B cell (primary cell): ENCODE measurements at regions not wholly inside any gene's neighbourhood (a gene's known extent, or its start where the extent isn't known, plus 50 kb on each side); places are given as distances from the start of the nearest gene placed in this dataset.

Experiments
- ATAC-seq: fragments of 200-7000 bp; cut with Tn5 transposase; one replicate; pipeline ENCODE4 v1.10.0; 2021; ENCODE audit warnings: low read depth, mild to moderate bottlenecking, moderate number of reproducible peaks, moderate library complexity
- CTCF ChIA-PET: fragments of 350-600 bp; sonication (Branson Sonifier 250); formaldehyde crosslinking; loops from one replicate; lab custom pipeline; 2021; ENCODE audit warnings: antibody characterized with exemption, inconsistent platforms; lab: Charles Lee
- POLR2A ChIA-PET: fragments of 350-600 bp; sonication (Branson Sonifier 250); formaldehyde crosslinking; loops from one replicate; lab custom pipeline; 2021; ENCODE audit warnings: antibody characterized with exemption; lab: Charles Lee
- DNase-seq: peaks from one replicate; pipeline ENCODE4 v3.0.0; 2013
- H2AFZ ChIP-seq: 2 replicates; pipeline ENCODE4 v1.6.1; 2012; ENCODE audit warnings: mild to moderate bottlenecking, low read depth, low read length; ENCODE audit not compliant: insufficient read depth, poor library complexity, severe bottlenecking
- H3K27ac ChIP-seq, 2 donors: 1 replicate in 1 of 2; 2 replicates in 1 of 2; pipeline ENCODE4 v1.5.1; 2012 to 2013; ENCODE audit warnings: low read length in 2 of 2, mild to moderate bottlenecking in 2 of 2, moderate library complexity in 1 of 2
- H3K27me3 ChIP-seq, 4 experiments: fragments of 200-600 bp in 1 of 4; sonication (generic) in 1 of 4; replicated peaks in 1 of 4; 1 replicate in 2 of 4; 2 replicates in 2 of 4; pipeline versions ENCODE4 v1.6.1 to v1.7.0; 2013 to 2016; ENCODE audit warnings: low read length in 3 of 4, mild to moderate bottlenecking in 2 of 4, mixed read lengths in 1 of 4, moderate library complexity in 1 of 4; ENCODE audit not compliant: insufficient read depth in 4 of 4, control insufficient read depth in 3 of 4; ENCODE audit errors: control extremely low read depth in 1 of 4
- H3K36me3 ChIP-seq, 2 experiments: replicated peaks in 1 of 2; 1 replicate in 1 of 2; 2 replicates in 1 of 2; pipeline versions ENCODE4 v1.6.1 to v1.7.1; 2013; ENCODE audit warnings: low read length in 1 of 2; ENCODE audit not compliant: insufficient read depth in 2 of 2, control insufficient read depth in 1 of 2; ENCODE audit errors: control extremely low read depth in 1 of 2, extremely low read depth in 1 of 2
- H3K4me1 ChIP-seq, 2 donors: fragments of 200-600 bp in 1 of 2; sonication (generic) in 1 of 2; 1 replicate in 1 of 2; 2 replicates in 1 of 2; pipeline versions ENCODE4 v1.5.1 to v1.6.1; 2013 to 2017; ENCODE audit warnings: low read length in 2 of 2; ENCODE audit not compliant: control insufficient read depth in 2 of 2, insufficient read depth in 2 of 2
- H3K4me2 ChIP-seq: replicated peaks from 2 replicates; pipeline ENCODE3; 2012; ENCODE audit warnings: mild to moderate bottlenecking, low read depth, low read length; ENCODE audit not compliant: poor library complexity, severe bottlenecking
- H3K4me3 ChIP-seq, 5 experiments: fragments of 200-600 bp in 1 of 5; sonication (generic) in 1 of 5; 1 replicate in 3 of 5; 2 replicates in 2 of 5; pipeline versions ENCODE4 v1.5.1 to v1.7.0; 2011 to 2016; ENCODE audit warnings: low read length in 4 of 5, mild to moderate bottlenecking in 4 of 5, low read depth in 2 of 5, control low read depth in 1 of 5, moderate library complexity in 1 of 5; ENCODE audit not compliant: insufficient read depth in 1 of 5; ENCODE audit errors: control extremely low read depth in 1 of 5, extremely low read depth in 1 of 5
- H3K79me2 ChIP-seq: fragments of 200-600 bp; sonication (generic); one replicate; pipeline ENCODE4 v1.6.0; 2016; ENCODE audit warnings: low read length; ENCODE audit not compliant: control insufficient read depth, insufficient read depth
- H3K9ac ChIP-seq: fragments of 200-600 bp; sonication (generic); 2 replicates; pipeline ENCODE4 v1.6.1; 2017; ENCODE audit warnings: mild to moderate bottlenecking, low read length, moderate library complexity
- H3K9me3 ChIP-seq, 3 donors: one replicate each; pipeline versions ENCODE4 v1.6.1 to v1.7.1; 2013; ENCODE audit warnings: low read length in 2 of 3; ENCODE audit not compliant: control insufficient read depth in 2 of 3, insufficient read depth in 1 of 3; ENCODE audit errors: control extremely low read depth in 1 of 3
- H4K20me1 ChIP-seq: 2 replicates; pipeline ENCODE4 v1.6.0; 2012; ENCODE audit warnings: mild to moderate bottlenecking, low read length; ENCODE audit not compliant: insufficient read depth, control insufficient read depth, poor library complexity, severe bottlenecking
- H3K27ac Mint-ChIP-seq: one replicate; pipeline ENCODE4 v1.8.0; 2021; ENCODE audit warnings: mixed read lengths
- H3K27me3 Mint-ChIP-seq: one replicate; pipeline ENCODE4 v1.8.0; 2021; ENCODE audit warnings: mixed read lengths
- H3K4me1 Mint-ChIP-seq: one replicate; pipeline ENCODE4 v1.8.0; 2021; ENCODE audit warnings: mixed read lengths
- H3K4me3 Mint-ChIP-seq: one replicate; pipeline ENCODE4 v1.8.0; 2021; ENCODE audit warnings: mixed read lengths
- H3K9me3 Mint-ChIP-seq: one replicate; pipeline ENCODE4 v1.8.0; 2022; ENCODE audit warnings: mixed read lengths; ENCODE audit not compliant: insufficient read depth
- CTCF ChIP-seq: fragments of 200-600 bp; IDR thresholded peaks from one replicate; pipeline ENCODE4 v1.8.0; 2022; ENCODE audit warnings: antibody characterized with exemption, mild to moderate bottlenecking
- EZH2 ChIP-seq: IDR thresholded peaks from 2 replicates; pipeline ENCODE4 v1.6.1; 2012; ENCODE audit warnings: borderline replicate concordance, low read depth, mild to moderate bottlenecking, moderate library complexity, low read length; ENCODE audit not compliant: insufficient read depth, poor library complexity, severe bottlenecking
- WGBS: methylation state at CpG from one replicate; pipeline ENCODE4 v1.1.5; 2013; ENCODE audit warnings: missing lambda C conversion rate; ENCODE audit not compliant: insufficient coverage; 5-methylcytosine and 5-hydroxymethylcytosine counted together
- intact Hi-C: fragments of 100-400 bp; cut with micrococcal nuclease; formaldehyde crosslinking; loops from one replicate; pipeline ENCODE4 v1.10.0; 2022

GRCh38 chr3:13211605-13212210 is 138.5 kb upstream of the IQSEC1 start:
- intact Hi-C loops, result no loop called here
- 87% methylated on average over 16 of the region's 16 CpGs for WGBS

More at GRCh38 chr3:13211605-13212210, 138.5 kb upstream of the IQSEC1 start:
- DNase-seq (no peak), ATAC-seq (no peak)
- H4K20me1 ChIP-seq, result no peaks in the 10 kb centered on the region
- CTCF ChIA-PET, result no interaction called here
- H3K9me3 Mint-ChIP-seq, result no peaks in the 10 kb centered on the region
- H3K79me2 ChIP-seq, result no peaks in the 10 kb centered on the region
- H3K4me2 ChIP-seq, result no peak overlapping the region
- H3K9me3 ChIP-seq, result peaks cover 0 to 5% (median 0%) of the 10 kb centered on the region in 3 donors
- H3K27ac ChIP-seq, result no peak overlapping the region
- H2AFZ ChIP-seq, result no peak overlapping the region
- no peak for TF ChIP-seq CTCF
- no peak for TF ChIP-seq EZH2
- H3K36me3 ChIP-seq, result no peaks in the 10 kb centered on the region
- no peak overlapping the region for H3K4me3 ChIP-seq
- H3K4me3 Mint-ChIP-seq, result no peak overlapping the region
- no peaks in the 10 kb centered on the region for H3K4me1 ChIP-seq
- H3K9ac ChIP-seq, result no peak overlapping the region
- no peaks in the 10 kb centered on the region for H3K4me1 Mint-ChIP-seq
- POLR2A ChIA-PET, result no interaction called here
- H3K27me3 ChIP-seq, result peaks cover 0 to 17% (median 3%) of the 10 kb centered on the region in 4 experiments
- H3K27ac Mint-ChIP-seq, result no peak overlapping the region
- peaks cover 49% of the 10 kb centered on the region for H3K27me3 Mint-ChIP-seq
